Astrocyte of the cerebellum (primary cell): ENCODE measurements at regions not wholly inside any gene's neighbourhood (a gene's known extent, or its start where the extent isn't known, plus 50 kb on each side); places are given as distances from the start of the nearest gene placed in this dataset.

Experiments used
- DNase-seq: peaks from one replicate; pipeline ENCODE4 v3.0.0-alpha.2; 2011; ENCODE audit warnings: low read depth
- H3K4me3 ChIP-seq: 2 replicates; pipeline ENCODE4 v1.5.1; 2011; ENCODE audit warnings: mild to moderate bottlenecking, low read depth, low read length, moderate library complexity
- in situ Hi-C: cut with HindIII; loops from 2 replicates; pipeline ENCODE4 v1.10.0; 2017; ENCODE audit warnings: low sequenced_read_pairs
- TF ChIP-seq, protein P1 (sequence below): IDR thresholded peaks from 2 replicates; pipeline ENCODE4 v1.5.1; 2012; ENCODE audit warnings: low read length, low read depth, moderate library complexity, mild to moderate bottlenecking; ENCODE audit errors: missing control alignments

DNA sequence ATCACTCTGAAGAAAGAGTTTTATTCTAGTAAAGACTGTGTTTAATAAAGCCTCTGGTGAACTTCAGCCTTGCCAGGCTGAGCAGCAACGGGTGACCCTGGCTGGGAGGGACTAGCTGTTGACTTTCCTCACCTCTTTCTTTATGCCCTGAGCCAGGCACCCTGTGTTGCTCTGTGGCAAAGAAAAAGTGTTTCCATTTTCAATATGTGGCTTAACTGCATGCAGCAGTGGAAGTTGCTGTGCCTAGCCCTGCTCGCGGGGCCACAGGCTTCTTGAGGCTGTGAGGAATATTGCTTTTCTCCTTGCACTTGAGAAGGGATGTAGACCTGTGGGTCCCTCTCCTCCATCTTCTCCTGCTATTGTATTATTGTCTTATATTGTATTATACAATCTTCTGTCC lies 67.0 kb downstream of the CXCL12 start:
- no peak for DNase-seq
- H3K4me3 ChIP-seq, result no peak overlapping the region
- in situ Hi-C loops, result loop anchor here (25.0 kb wide), 1 partner anchor 544 kb away; no protein-coding TSS in a partner anchor
- TF ChIP-seq, protein P1, sequence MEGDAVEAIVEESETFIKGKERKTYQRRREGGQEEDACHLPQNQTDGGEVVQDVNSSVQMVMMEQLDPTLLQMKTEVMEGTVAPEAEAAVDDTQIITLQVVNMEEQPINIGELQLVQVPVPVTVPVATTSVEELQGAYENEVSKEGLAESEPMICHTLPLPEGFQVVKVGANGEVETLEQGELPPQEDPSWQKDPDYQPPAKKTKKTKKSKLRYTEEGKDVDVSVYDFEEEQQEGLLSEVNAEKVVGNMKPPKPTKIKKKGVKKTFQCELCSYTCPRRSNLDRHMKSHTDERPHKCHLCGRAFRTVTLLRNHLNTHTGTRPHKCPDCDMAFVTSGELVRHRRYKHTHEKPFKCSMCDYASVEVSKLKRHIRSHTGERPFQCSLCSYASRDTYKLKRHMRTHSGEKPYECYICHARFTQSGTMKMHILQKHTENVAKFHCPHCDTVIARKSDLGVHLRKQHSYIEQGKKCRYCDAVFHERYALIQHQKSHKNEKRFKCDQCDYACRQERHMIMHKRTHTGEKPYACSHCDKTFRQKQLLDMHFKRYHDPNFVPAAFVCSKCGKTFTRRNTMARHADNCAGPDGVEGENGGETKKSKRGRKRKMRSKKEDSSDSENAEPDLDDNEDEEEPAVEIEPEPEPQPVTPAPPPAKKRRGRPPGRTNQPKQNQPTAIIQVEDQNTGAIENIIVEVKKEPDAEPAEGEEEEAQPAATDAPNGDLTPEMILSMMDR, result no peak

DNA sequence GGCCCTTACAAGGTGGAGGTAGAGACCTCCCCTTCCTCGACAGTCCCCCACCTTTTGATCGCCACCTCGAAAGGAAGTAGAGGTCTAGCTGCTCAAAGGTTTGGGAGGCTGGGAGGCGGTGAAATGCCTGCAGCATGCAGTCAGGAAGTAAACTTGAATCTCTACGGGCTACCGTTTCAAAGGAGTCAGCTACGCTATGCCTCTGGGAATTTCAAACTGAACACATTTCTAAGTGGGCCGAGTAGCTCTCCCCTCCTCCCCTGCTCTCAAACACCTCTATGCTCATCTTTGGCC lies 68.0 kb downstream of the CXCL12 start:
- TF ChIP-seq, protein P1, result no peak
- DNase-seq, result no peak
- in situ Hi-C loops, result loop anchor here (25.0 kb wide), 1 partner anchor 545 kb away; no protein-coding TSS in a partner anchor
- H3K4me3 ChIP-seq, result no peak overlapping the region

- no peak for DNase-seq
- in situ Hi-C loops, result loop anchor here (25.0 kb wide), 1 partner anchor 546 kb away; no protein-coding TSS in a partner anchor
- no peak overlapping the region for H3K4me3 ChIP-seq
- TF ChIP-seq, protein P1, result no peak
These were observed 68.5 kb downstream of the CXCL12 start for GRCh38 chr10:44316187-44316921.

- TF ChIP-seq, protein P1, result no peak
- no peak for DNase-seq
- in situ Hi-C loops, result loop anchor here (25.0 kb wide), 1 partner anchor 547 kb away; no protein-coding TSS in a partner anchor
These were observed 70.0 kb downstream of the CXCL12 start for GRCh38 chr10:44314802-44315460.

GRCh38 chr10:44313761-44314165 lies 71.1 kb downstream of the CXCL12 start:
- TF ChIP-seq, protein P1, result no peak
- no peak overlapping the region for H3K4me3 ChIP-seq
- no peak for DNase-seq
- in situ Hi-C loops, result loop anchor here (25.0 kb wide), 1 partner anchor 549 kb away; no protein-coding TSS in a partner anchor

More at GRCh38 chr10:44314802-44315460, 70.0 kb downstream of the CXCL12 start:
- H3K4me3 ChIP-seq, result no peak overlapping the region

GRCh38 chr10:44312401-44312800 lies 72.5 kb downstream of the CXCL12 start:
- in situ Hi-C loops, result loop anchor here (25.0 kb wide), 1 partner anchor 550 kb away; no protein-coding TSS in a partner anchor
- no peak overlapping the region for H3K4me3 ChIP-seq
- DNase-seq, result no peak
- TF ChIP-seq, protein P1, result no peak
